ENCODE measurements at regions not wholly inside any gene's neighbourhood (a gene's known extent, or its start where the extent isn't known, plus 50 kb on each side); places are given as distances from the start of the nearest gene placed in this dataset.

- Histone ChIP-seq H2BK5ac (ENCODE audit: low read depth, low read length, poor library complexity, severe bottlenecking) (no peak overlapping the region), H3K4me1 (ENCODE audit: control insufficient read depth, insufficient read depth, low read length) (no peaks in the 10 kb centered on the region), H3K9me3 (ENCODE audit: control insufficient read depth, insufficient read depth, low read length) (no peaks in the 10 kb centered on the region), H3K9ac (ENCODE audit: low read depth, low read length) (no peak overlapping the region), H2BK120ac (ENCODE audit: low read depth, low read length) (no peak overlapping the region), H3K27me3 (ENCODE audit: control insufficient read depth, insufficient read depth, low read length) (no peaks in the 10 kb centered on the region), H3K9me1 (ENCODE audit: insufficient read depth, low read length) (no peaks in the 10 kb centered on the region), H4K8ac (ENCODE audit: low read depth in 2 of 2, low read length in 2 of 2) (no peak overlapping the region), H3K4me2 (ENCODE audit: low read depth, low read length) (no peak overlapping the region), H4K91ac (ENCODE audit: insufficient read depth, low read depth, low read length) (no peak overlapping the region), H3K36me3 (ENCODE audit: control insufficient read depth, insufficient read depth, low read length) (no peaks in the 10 kb centered on the region), H2BK15ac (ENCODE audit: low read depth, low read length) (no peak overlapping the region), H3K27ac (ENCODE audit: insufficient read depth, low read length) (no peak overlapping the region), H3K4ac (ENCODE audit: low read depth, low read length) (no peak overlapping the region), H2AK9ac (replicated peaks; ENCODE audit: low read depth, low read length, poor library complexity) (no peak overlapping the region), H2AK5ac (ENCODE audit: low read depth, low read length) (no peak overlapping the region), H2BK20ac (ENCODE audit: low read depth, low read length) (no peak overlapping the region), H4K5ac (ENCODE audit: low read depth, low read length) (no peak overlapping the region), H3K18ac (ENCODE audit: low read depth, low read length) (no peak overlapping the region), H3K79me1 (ENCODE audit: low read depth in 1 of 2, low read length in 2 of 2) (no peaks in the 10 kb centered on the region), H4K20me1 (ENCODE audit: insufficient read depth, low read length) (no peaks in the 10 kb centered on the region), H3K4me3 (ENCODE audit: insufficient read depth, low read depth, low read length) (no peak overlapping the region), H3K23ac (ENCODE audit: low read depth, low read length) (no peak overlapping the region), H3K14ac (replicated peaks; ENCODE audit: low read depth, low read length) (no peak overlapping the region), H2AFZ (replicated peaks; ENCODE audit: low read length, poor library complexity) (no peak overlapping the region), H3K56ac (ENCODE audit: extremely low read depth, insufficient read depth, low read length) (no peak overlapping the region)
- ATAC-seq (ENCODE audit: low read depth) (no peak), DNase-seq (no peak)
- CTCF ChIA-PET: no interaction called here
- intact Hi-C loops (cut with micrococcal nuclease): no loop called here
- no CpG with 5 or more reads among the region's 6 CpGs for WGBS, 2 experiments (ENCODE audit: extremely low coverage in 2 of 2, insufficient read length in 1 of 2)
- dilution Hi-C loops (cut with HindIII; ENCODE audit: low sequenced_read_pairs, unreplicated experiment): no loop called here
- POLR2A ChIA-PET (ENCODE audit: unreplicated experiment): no interaction called here
- in situ Hi-C loops (cut with MboI; ENCODE audit: low sequenced_read_pairs): no loop called here
- no peak for TF ChIP-seq MXI1 (IDR thresholded peaks at IDR 0.05; ENCODE audit: borderline replicate concordance, low read depth, low read length)
- no peak for TF ChIP-seq RFX5 (IDR thresholded peaks at IDR 0.05; ENCODE audit: low read depth, low read length)
- no peak for TF ChIP-seq RCOR1 (IDR thresholded peaks at IDR 0.05; ENCODE audit: insufficient replicate concordance, low read length)
- TF ChIP-seq CEBPB (IDR thresholded peaks at IDR 0.05; ENCODE audit: low read depth, low read length): no peak
- no peak for TF ChIP-seq MAZ (IDR thresholded peaks at IDR 0.05; ENCODE audit: borderline replicate concordance, low read depth, low read length)
- TF ChIP-seq MAFK (IDR thresholded peaks at IDR 0.05; ENCODE audit: low read depth, low read length): no peak
- TF ChIP-seq POLR2A (IDR thresholded peaks at IDR 0.05; ENCODE audit: low read depth, low read length): no peak
- no peak for TF ChIP-seq USF2 (IDR thresholded peaks at IDR 0.05; ENCODE audit: low read depth, low read length)
- no peak for TF ChIP-seq FOS (IDR thresholded peaks at IDR 0.05; ENCODE audit: low read depth, low read length)
- no peak for TF ChIP-seq NFE2L2 (IDR thresholded peaks at IDR 0.05; ENCODE audit: low read depth, low read length)
- no peak for TF ChIP-seq BHLHE40 (IDR thresholded peaks at IDR 0.05; ENCODE audit: low read depth, low read length)
- no peak for TF ChIP-seq SMC3 (IDR thresholded peaks at IDR 0.05; ENCODE audit: low read depth, low read length)
- TF ChIP-seq CTCF (conservative IDR thresholded peaks at IDR 0.05; ENCODE audit: low read depth, low read length): no peak
- BruUV-seq (replicated peaks): no TSS peak
These were observed 282.2 kb downstream of the EMP1 start for GRCh38 chr12:13478650-13479181.

Measured in IMR-90 (cell line).